K562 (cell line): ENCODE measurements at regions not wholly inside any gene's neighbourhood (a gene's known extent, or its start where the extent isn't known, plus 50 kb on each side); places are given as distances from the start of the nearest gene placed in this dataset.

ENCODE experiments used
- ATAC-seq: fragments of 200-7000 bp; cut with Tn5 transposase; 3 replicates; pipeline ENCODE4 v1.9.1; 2020; ENCODE audit warnings: moderate library complexity
- BruUV-seq: library from RNA; stranded (reverse); fragments of 400-500 nt; replicated peaks from 2 replicates; lab custom pipeline; 2021; lab: Mats Ljungman, UMichigan
- CTCF ChIA-PET: fragments of 300-600 bp; formaldehyde crosslinking; extraction: SDS; loops from one replicate; lab custom pipeline; 2021; ENCODE audit warnings: low intra/inter-chr PET ratio; lab: Yijun Ruan, JAX
- POLR2A ChIA-PET: fragments of 300-600, 350-650 bp; sonication (Branson Sonifier 250); formaldehyde crosslinking; extraction: SDS; loops from one replicate; lab custom pipeline; 2021; ENCODE audit warnings: antibody characterized with exemption, inconsistent platforms; lab: Yijun Ruan, JAX
- DNase-seq, 4 experiments: peaks; one replicate each; pipeline versions ENCODE4 v3.0.0 to v3.0.0-alpha.2; 2011 to 2018; ENCODE audit warnings: low spot score in 3 of 4, mixed read lengths in 3 of 4; ENCODE audit errors: extremely low read depth in 1 of 4
- FAIRE-seq: peaks from 2 replicates; lab custom pipeline; 2011; peaks lifted over from hg19 to GRCh38; lab: Jason Lieb, UNC
- H2AFZ ChIP-seq: 2 replicates; pipeline ENCODE4 v1.6.0; 2011; ENCODE audit warnings: low read depth, low read length, control low read depth, inconsistent platforms
- H3K27ac ChIP-seq: fragments of 200-600 bp; 3 replicates; pipeline ENCODE4 v1.8.0; 2011; ENCODE audit warnings: low read depth, mild to moderate bottlenecking, control low read depth, inconsistent platforms, low read length, moderate library complexity, mixed read lengths; ENCODE audit errors: extremely low read depth
- H3K27me3 ChIP-seq, 2 experiments: fragments of 300-600 bp in 1 of 2; 2 replicates in 1 of 2; 3 replicates in 1 of 2; pipeline versions ENCODE4 v1.6.0 to v1.8.0; 2011; ENCODE audit warnings: inconsistent platforms in 2 of 2, low read length in 2 of 2, mild to moderate bottlenecking in 1 of 2, mixed read lengths in 1 of 2, moderate library complexity in 1 of 2; ENCODE audit not compliant: control insufficient read depth in 2 of 2, insufficient read depth in 2 of 2
- H3K36me3 ChIP-seq: fragments of 300-600 bp; 3 replicates; pipeline ENCODE4 v1.8.0; 2011; ENCODE audit warnings: mild to moderate bottlenecking, low read length, inconsistent platforms; ENCODE audit not compliant: control insufficient read depth, insufficient read depth
- H3K4me1 ChIP-seq, 2 experiments: fragments of 200-600 bp in 1 of 2; replicated peaks in 1 of 2; 2 replicates in 1 of 2; 3 replicates in 1 of 2; pipeline versions ENCODE4 v1.5.1 to v1.8.0; 2011; ENCODE audit warnings: inconsistent platforms in 2 of 2, low read length in 2 of 2, mild to moderate bottlenecking in 1 of 2, mixed read lengths in 1 of 2, moderate library complexity in 1 of 2; ENCODE audit not compliant: control insufficient read depth in 2 of 2, insufficient read depth in 2 of 2
- H3K4me2 ChIP-seq: 2 replicates; pipeline ENCODE4 v1.6.1; 2011; ENCODE audit warnings: low read length, control low read depth, inconsistent platforms, mixed read lengths; ENCODE audit not compliant: insufficient read depth
- H3K4me3 ChIP-seq: fragments of 200-600 bp; sonication (generic), shearing (Covaris generic); 2 replicates; pipeline ENCODE4 v1.5.1; 2016; ENCODE audit warnings: control low read depth, inconsistent platforms
- H3K79me2 ChIP-seq: fragments of 200-600 bp; 3 replicates; pipeline ENCODE4 v1.8.0; 2011; ENCODE audit warnings: low read length, inconsistent platforms; ENCODE audit not compliant: control insufficient read depth, insufficient read depth
- H3K9ac ChIP-seq, 2 experiments: 2 replicates each; pipeline versions ENCODE4 v1.6.0 to v1.6.1; 2011; ENCODE audit warnings: low read depth in 2 of 2, low read length in 2 of 2, control low read depth in 1 of 2, inconsistent platforms in 1 of 2, mild to moderate bottlenecking in 1 of 2, mixed read lengths in 1 of 2; ENCODE audit not compliant: insufficient read depth in 1 of 2
- H3K9me1 ChIP-seq: one replicate; pipeline ENCODE4 v1.6.0; 2011; ENCODE audit warnings: inconsistent platforms, mild to moderate bottlenecking, low read length, moderate library complexity; ENCODE audit not compliant: control insufficient read depth, insufficient read depth
- H3K9me3 ChIP-seq: replicated peaks from 2 replicates; pipeline ENCODE4 v1.5.1; 2011; ENCODE audit warnings: low read depth, low read length, inconsistent platforms; ENCODE audit not compliant: control insufficient read depth, insufficient read depth
- H4K20me1 ChIP-seq: replicated peaks from 2 replicates; pipeline ENCODE4 v1.6.1; 2011; ENCODE audit warnings: low read length, inconsistent platforms, mixed read lengths; ENCODE audit not compliant: control insufficient read depth, insufficient read depth
- CTBP1 ChIP-seq: fragments of 450-650 bp; IDR thresholded peaks from 2 replicates; pipeline ENCODE4 v1.6.1; 2016; ENCODE audit warnings: borderline replicate concordance
- DPF2 ChIP-seq: fragments of 450-650 bp; IDR thresholded peaks from 2 replicates; pipeline ENCODE4 v1.6.1; 2016
- E2F5 ChIP-seq: sonication (generic); formaldehyde crosslinking; IDR thresholded peaks from 2 replicates; pipeline ENCODE4 v1.8.0; 2022; ENCODE audit warnings: mild to moderate bottlenecking, missing genetic modification reagents
- FOXA1 ChIP-seq: fragments of 450-650 bp; IDR thresholded peaks from 2 replicates; pipeline ENCODE4 v1.6.1; 2016; ENCODE audit warnings: mild to moderate bottlenecking, borderline replicate concordance
- KLF10 ChIP-seq: fragments of 250-450 bp; sonication (Bioruptor Pico); IDR thresholded peaks from 2 replicates; pipeline ENCODE4 v1.6.1; 2021; ENCODE audit warnings: matching md5 sums
- NFE2 ChIP-seq: IDR thresholded peaks from 2 replicates; pipeline ENCODE4 v1.6.1; 2014; ENCODE audit warnings: antibody characterized with exemption, low read depth
- NONO ChIP-seq, 2 experiments: fragments of 200-400 bp in 1 of 2; fragments of 450-650 bp in 1 of 2; formaldehyde crosslinking in 1 of 2; IDR thresholded peaks; 2 replicates each; pipeline ENCODE4 v1.6.1; 2017; ENCODE audit warnings: low read depth in 2 of 2, mild to moderate bottlenecking in 2 of 2, moderate library complexity in 2 of 2, low read length in 1 of 2
- POLR2AphosphoS2 ChIP-seq: IDR thresholded peaks from 2 replicates; pipeline ENCODE4 v1.6.1; 2012; ENCODE audit warnings: low read length, improper control_type of control experiment
- PPARD ChIP-seq: fragments of 250-450 bp; sonication (Bioruptor Pico); IDR thresholded peaks from 2 replicates; pipeline ENCODE4 v1.8.0; 2022; ENCODE audit warnings: inconsistent platforms, mild to moderate bottlenecking, moderate library complexity
- SMAD1 ChIP-seq: fragments of 150-350 bp; IDR thresholded peaks from 2 replicates; pipeline ENCODE4 v1.6.1; 2014; ENCODE audit warnings: low read length, low read depth; ENCODE audit not compliant: partially characterized antibody
- ZNF197 ChIP-seq: fragments of 200-800 bp; sonication (Bioruptor generic); IDR thresholded peaks from 2 replicates; pipeline ENCODE4 v1.6.1; 2016; ENCODE audit warnings: low read depth, missing genetic modification characterization, missing compliant biosample characterization
- ZNF507 ChIP-seq: conservative IDR thresholded peaks from 2 replicates; pipeline ENCODE4 v1.6.1; 2017; ENCODE audit warnings: missing genetic modification characterization, missing compliant biosample characterization
- ZNF584 ChIP-seq: fragments of 200-800 bp; sonication (Bioruptor generic); IDR thresholded peaks from 2 replicates; pipeline ENCODE4 v1.6.1; 2016; ENCODE audit warnings: low read depth, mild to moderate bottlenecking, missing genetic modification characterization, missing compliant biosample characterization
- ZNF696 ChIP-seq: fragments of 250-450 bp; sonication (Bioruptor Pico); conservative IDR thresholded peaks from 2 replicates; pipeline ENCODE4 v1.4.0; 2020; ENCODE audit warnings: mild to moderate bottlenecking, moderate library complexity
- WGBS: fragments of 100-300 bp; shearing (Covaris generic); methylation state at CpG from one replicate; pipeline ENCODE4 v1.1.6; 2016; ENCODE audit warnings: low coverage, mixed read lengths; ENCODE audit not compliant: insufficient coverage; ENCODE audit errors: missing lambda C conversion rate; 5-methylcytosine and 5-hydroxymethylcytosine counted together
- in situ Hi-C: fragments of 300-500 bp; cut with MboI; formaldehyde crosslinking; loops from 4 replicates; pipeline ENCODE4 v1.15.0; 2018; ENCODE audit warnings: inconsistent platforms, mixed read lengths
- intact Hi-C: fragments of 100-400 bp; cut with micrococcal nuclease; formaldehyde crosslinking; loops from 2 replicates; pipeline ENCODE4 v1.14.2; 2022

DNA sequence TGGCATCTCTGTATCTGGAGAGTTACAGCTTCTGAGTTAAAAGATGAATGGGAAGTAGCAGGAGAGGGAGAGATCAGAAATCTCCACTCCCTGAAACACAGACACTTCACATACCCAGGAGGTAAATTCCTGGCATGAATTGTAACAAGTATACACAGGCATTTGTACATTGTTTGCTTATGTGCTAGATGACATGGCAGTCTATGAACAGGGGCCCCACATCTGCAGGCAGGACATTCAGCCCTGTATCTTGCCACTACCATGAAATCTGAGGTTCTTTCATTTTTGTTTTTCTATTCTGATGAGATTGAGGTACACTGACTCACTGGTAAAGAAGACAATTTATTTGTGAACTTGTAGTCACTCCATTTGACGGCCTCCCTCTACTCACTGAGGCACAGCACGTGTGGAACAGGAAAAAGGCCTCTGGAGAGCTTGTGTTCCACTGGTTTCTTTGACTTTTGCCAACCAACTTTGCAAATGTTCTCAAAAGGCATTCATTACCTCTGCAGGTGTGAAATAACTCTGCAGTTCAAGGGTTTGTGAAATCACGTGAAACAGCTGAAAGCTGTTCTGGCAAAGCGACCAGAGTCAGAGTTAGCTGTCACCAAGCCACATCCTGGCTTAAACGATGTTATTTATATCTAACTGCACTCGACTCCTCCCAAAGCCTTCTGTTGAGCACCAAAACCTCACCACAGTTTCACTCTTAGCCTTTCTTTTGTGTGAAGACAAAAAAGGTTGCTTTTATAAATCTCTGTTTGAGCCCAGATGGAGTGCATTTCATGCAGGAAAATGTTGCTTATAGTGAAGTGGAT, 401.3 kb upstream of the CFAP20DC start (continued):
- TF ChIP-seq ZNF584 (CRISPR knock-in tag) (no peak), KLF10 (CRISPR knock-in tag) (no peak)

GRCh38 chr3:59450437-59450836, 400.6 kb upstream of the CFAP20DC start:
- H3K4me1 ChIP-seq: no peaks in the 10 kb centered on the region
- POLR2A ChIA-PET: interaction anchor here (0.7 kb wide), 1 partner anchor 453 kb away, joined by 3 read pairs; no protein-coding TSS in a partner anchor
- H3K27ac ChIP-seq: no peak overlapping the region
- in situ Hi-C loops (no loop called here), intact Hi-C loops (no loop called here)
- FAIRE-seq (no peak), DNase-seq (no peak), ATAC-seq (no peak)
- 0% methylated on average over 5 of the region's 5 CpGs for WGBS
- no peak overlapping the region for H3K9ac ChIP-seq
- BruUV-seq: no TSS peak
- H3K36me3 ChIP-seq: no peaks in the 10 kb centered on the region
- no peaks in the 10 kb centered on the region for H4K20me1 ChIP-seq
- H3K4me3 ChIP-seq: no peak overlapping the region
- H3K9me1 ChIP-seq: no peaks in the 10 kb centered on the region
- no peaks in the 10 kb centered on the region for H3K79me2 ChIP-seq
- CTCF ChIA-PET: no interaction called here
- H3K9me3 ChIP-seq: no peaks in the 10 kb centered on the region
- no peaks in the 10 kb centered on the region for H3K27me3 ChIP-seq
- H3K4me2 ChIP-seq: no peak overlapping the region
- no peak for TF ChIP-seq ZNF696
- TF ChIP-seq CTBP1: no peak
- TF ChIP-seq E2F5: no peak
- TF ChIP-seq NFE2: no peak
- no peak for TF ChIP-seq POLR2AphosphoS2
- TF ChIP-seq PPARD (CRISPR knock-in tag): no peak
- TF ChIP-seq SMAD1: no peak
- no peak for TF ChIP-seq DPF2
- no peak for TF ChIP-seq ZNF197
- no peak for TF ChIP-seq FOXA1
- no peak for TF ChIP-seq ZNF507
- no peak for TF ChIP-seq NONO (IDR thresholded peaks at IDR 0.05; ENCODE audit: low read depth in 2 of 2, low read length in 1 of 2)
- H2AFZ ChIP-seq: no peak overlapping the region
